Left lung (tissue), 4 donors: ENCODE measurements at regions not wholly inside any gene's neighbourhood (a gene's known extent, or its start where the extent isn't known, plus 50 kb on each side); places are given as distances from the start of the nearest gene placed in this dataset.

Experiments used
- ATAC-seq: fragments of 200-7000 bp; cut with Tn5 transposase; one replicate; pipeline ENCODE4 v1.9.1; 2020; ENCODE audit warnings: moderate library complexity
- DNase-seq, 4 donors: peaks; one replicate each; pipeline ENCODE4 v3.0.0-alpha.2; 2013 to 2020
- H3K27ac ChIP-seq, 2 donors: fragments of 200-600 bp; sonication (generic) in 1 of 2; one replicate each; pipeline versions ENCODE4 v1.5.0 to v1.8.0; 2020 to 2021
- H3K27me3 ChIP-seq, 2 donors: fragments of 200-600 bp; sonication (generic) in 1 of 2; one replicate each; pipeline versions ENCODE4 v1.5.0 to v1.8.0; 2020 to 2021
- H3K36me3 ChIP-seq, 2 donors: fragments of 200-600 bp; sonication (generic) in 1 of 2; one replicate each; pipeline versions ENCODE4 v1.5.0 to v1.8.0; 2020 to 2021
- H3K4me1 ChIP-seq, 2 donors: fragments of 200-600 bp; one replicate each; pipeline ENCODE4 v1.8.0; 2021
- H3K4me3 ChIP-seq, 2 donors: fragments of 200-600 bp; sonication (generic) in 1 of 2; one replicate each; pipeline versions ENCODE4 v1.5.0 to v1.8.0; 2020 to 2021; ENCODE audit warnings: mild to moderate bottlenecking in 1 of 2
- H3K9me3 ChIP-seq, 2 donors: fragments of 200-600 bp; sonication (generic) in 1 of 2; one replicate each; pipeline versions ENCODE4 v1.5.0 to v1.8.0; 2020 to 2021
- CTCF ChIP-seq, 2 donors: fragments of 200-600 bp; sonication (generic) in 1 of 2; IDR thresholded peaks; one replicate each; pipeline versions ENCODE4 v1.5.0 to v1.8.0; 2021; ENCODE audit warnings: antibody characterized with exemption in 2 of 2
- intact Hi-C, 2 donors: fragments of 100-400 bp; cut with DNase I; formaldehyde crosslinking; loops; one replicate each; pipeline versions ENCODE4 v1.11.2 to v1.14.2; 2022
- donor health status: DM: no; HTN: yes; CAD: no.
- donor health status: DM: no; HTN: no; CAD: no.

- Histone ChIP-seq H3K27me3 (no peaks in the 10 kb centered on the region), H3K9me3 (no peaks in the 10 kb centered on the region), H3K27ac (peak overlapping the region in 1 of 2 donors; percentile 13), H3K36me3 (no peaks in the 10 kb centered on the region), H3K4me1 (no peaks in the 10 kb centered on the region), H3K4me3 (peak overlapping the region in 1 of 2 donors; percentile 2)
- no peak for TF ChIP-seq CTCF (IDR thresholded peaks at IDR 0.05)
- ATAC-seq (peak; percentile 80), DNase-seq (peak in 1 of 4 donors; percentile 22)
- intact Hi-C loops: no loop called here
Measured at GRCh38 chr13:73325723-73326558, 267.1 kb downstream of the KLF5 start.

GRCh38 chr13:73324842-73325722, 266.3 kb downstream of the KLF5 start:
- no peaks in the 10 kb centered on the region for H3K9me3 ChIP-seq
- intact Hi-C loops: no loop called here
- ATAC-seq: peak; percentile 67
- H3K4me3 ChIP-seq: peak overlapping the region in 1 of 2 donors; percentile 2
- DNase-seq: peak in 1 of 4 donors; percentile 28
- no peaks in the 10 kb centered on the region for H3K36me3 ChIP-seq
- no peaks in the 10 kb centered on the region for H3K27me3 ChIP-seq
- H3K27ac ChIP-seq: peak overlapping the region in 1 of 2 donors; percentile 13
- H3K4me1 ChIP-seq: no peaks in the 10 kb centered on the region
- no peak for TF ChIP-seq CTCF (IDR thresholded peaks at IDR 0.05)

- DNase-seq (no peak), ATAC-seq (no peak)
- H3K4me3 ChIP-seq: no peak overlapping the region
- H3K27ac ChIP-seq: no peak overlapping the region
- H3K9me3 ChIP-seq: no peaks in the 10 kb centered on the region
- intact Hi-C loops: no loop called here
- no peaks in the 10 kb centered on the region for H3K27me3 ChIP-seq
- H3K4me1 ChIP-seq: no peaks in the 10 kb centered on the region
- TF ChIP-seq CTCF (IDR thresholded peaks at IDR 0.05): no peak
- H3K36me3 ChIP-seq: no peaks in the 10 kb centered on the region
Measured at GRCh38 chr13:73323615-73324014, 264.8 kb downstream of the KLF5 start.

GRCh38 chr13:73321043-73321442, 262.2 kb downstream of the KLF5 start:
- H3K36me3 ChIP-seq: no peaks in the 10 kb centered on the region
- DNase-seq: no peak

More at GRCh38 chr13:73321043-73321442, 262.2 kb downstream of the KLF5 start:
- ATAC-seq: no peak
- no peak for TF ChIP-seq CTCF (IDR thresholded peaks at IDR 0.05)
- intact Hi-C loops: no loop called here
- Histone ChIP-seq H3K4me3 (no peak overlapping the region), H3K4me1 (no peaks in the 10 kb centered on the region), H3K27ac (no peak overlapping the region), H3K9me3 (no peaks in the 10 kb centered on the region), H3K27me3 (no peaks in the 10 kb centered on the region)
